Amniotic stem cell (primary cell): ENCODE measurements at regions not wholly inside any gene's neighbourhood (a gene's known extent, or its start where the extent isn't known, plus 50 kb on each side); places are given as distances from the start of the nearest gene placed in this dataset.
"Not testable (repeated sequence)": the region's sequence is repeated elsewhere in the genome, so short reads cannot be mapped to it uniquely, and the experiment has no call there.

Source experiments
- DNase-seq: peaks from one replicate; lab custom pipeline; 2025; lab: John Stamatoyannopoulos, UW

GRCh38 chr5:98309785-98310598 lies 463.5 kb upstream of the RGMB start:
- DNase-seq: peak; percentile 91

DNA sequence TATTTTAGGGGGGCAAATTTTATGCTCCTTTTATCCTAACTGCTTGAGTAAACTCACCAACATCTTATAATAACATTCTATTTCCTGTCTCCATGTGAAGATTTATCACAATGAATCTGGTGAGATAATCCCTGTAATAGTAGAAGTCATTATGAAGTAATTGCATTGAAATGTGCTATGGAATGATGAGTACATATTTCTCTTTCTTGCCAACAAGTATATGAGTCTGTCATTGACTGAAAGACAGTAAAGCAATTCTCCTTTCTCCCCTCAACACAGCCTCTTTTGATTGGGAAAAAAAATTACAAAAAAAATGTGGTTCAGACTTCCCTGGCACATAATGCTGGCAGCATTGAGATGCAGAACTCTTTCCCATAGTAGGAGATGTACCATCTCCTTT lies 459.2 kb upstream of the RGMB start:
- DNase-seq: peak; percentile 28

- DNase-seq: no peak
Observed at GRCh38 chr5:98318386-98318785, 455.1 kb upstream of the RGMB start.

DNA sequence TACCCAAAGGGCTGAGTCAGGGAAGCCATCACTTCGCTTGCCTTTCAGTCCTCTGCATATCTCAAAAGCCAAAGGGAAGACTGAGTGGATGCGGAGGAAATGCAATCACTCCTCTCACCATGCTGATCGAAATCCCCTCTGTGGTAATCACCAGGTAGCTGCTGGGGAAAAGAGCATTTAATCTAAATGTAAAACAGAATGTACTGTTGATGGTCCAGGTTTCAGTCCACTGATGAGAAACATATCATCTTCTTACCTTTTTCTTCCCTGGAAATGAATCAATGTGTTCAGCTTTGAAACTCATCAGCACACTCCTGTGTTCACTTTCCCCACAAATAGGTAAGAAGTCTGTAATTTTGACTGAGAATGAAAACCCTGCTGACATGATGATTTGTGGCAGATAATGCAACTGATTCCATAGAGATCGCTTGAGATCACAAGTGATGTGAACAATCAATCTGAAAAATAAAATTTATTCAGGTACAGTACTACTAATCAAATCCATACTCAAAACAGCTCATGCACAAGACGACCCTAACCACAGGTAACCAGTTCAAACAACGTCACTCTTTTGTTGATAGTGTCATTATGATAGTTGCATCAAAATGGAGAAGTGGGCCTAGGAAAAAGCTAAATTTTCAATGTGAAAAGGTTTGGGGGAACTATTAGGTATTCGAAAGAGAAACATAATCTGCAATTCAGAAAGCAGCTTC lies 454.0 kb upstream of the RGMB start:
- no peak for DNase-seq

GRCh38 chr5:98320343-98320742 lies 453.1 kb upstream of the RGMB start:
- DNase-seq: no peak

- no peak for DNase-seq
Observed at GRCh38 chr5:98321361-98321760, 452.1 kb upstream of the RGMB start.

- not testable (repeated sequence) for DNase-seq
Observed at GRCh38 chr5:98325187-98325586, 448.3 kb upstream of the RGMB start.

- no peak for DNase-seq
Observed at GRCh38 chr5:98328015-98328414, 445.4 kb upstream of the RGMB start.

GRCh38 chr5:98330871-98331270 lies 442.6 kb upstream of the RGMB start:
- no peak for DNase-seq

GRCh38 chr5:98333921-98334320 lies 439.5 kb upstream of the RGMB start:
- DNase-seq: no peak

GRCh38 chr5:98334946-98335345 lies 438.5 kb upstream of the RGMB start:
- no peak for DNase-seq

GRCh38 chr5:98339141-98339848 lies 434.2 kb upstream of the RGMB start:
- DNase-seq: no peak

GRCh38 chr5:98341038-98342032 lies 432.1 kb upstream of the RGMB start:
- DNase-seq: peak; percentile 74

DNA sequence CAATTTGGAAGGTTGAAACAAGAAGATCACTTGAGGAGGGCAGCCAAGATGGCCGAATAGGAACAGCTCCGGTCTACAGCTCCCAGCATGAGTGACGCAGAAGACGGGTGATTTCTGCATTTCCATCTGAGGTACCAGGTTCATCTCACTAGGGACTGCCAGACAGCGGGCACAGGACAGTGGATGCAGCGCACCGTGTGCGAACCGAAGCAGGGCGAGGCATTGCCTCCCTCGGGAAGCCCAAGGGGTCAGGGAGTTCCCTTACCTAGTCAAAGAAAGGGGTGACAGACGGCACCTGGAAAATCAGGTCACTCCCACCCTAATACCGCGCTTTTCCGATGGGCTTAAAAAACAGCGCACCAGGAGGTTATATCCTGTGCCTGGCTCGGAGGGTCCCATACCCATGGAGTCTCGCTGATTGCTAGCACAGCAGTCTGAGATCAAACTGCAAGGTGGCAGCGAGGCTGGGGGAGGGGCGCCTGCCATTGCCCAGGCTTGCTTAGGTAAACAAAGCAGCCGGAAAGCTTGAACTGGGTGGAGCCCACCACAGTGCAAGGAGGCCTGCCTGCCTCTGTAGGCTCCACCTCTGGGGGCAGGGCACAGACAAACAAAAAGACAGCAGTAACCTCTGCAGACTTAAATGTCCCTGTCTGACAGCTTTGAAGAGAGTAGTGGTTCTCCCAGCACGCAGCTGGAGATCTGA lies 430.4 kb upstream of the RGMB start:
- not testable (repeated sequence) for DNase-seq

DNA sequence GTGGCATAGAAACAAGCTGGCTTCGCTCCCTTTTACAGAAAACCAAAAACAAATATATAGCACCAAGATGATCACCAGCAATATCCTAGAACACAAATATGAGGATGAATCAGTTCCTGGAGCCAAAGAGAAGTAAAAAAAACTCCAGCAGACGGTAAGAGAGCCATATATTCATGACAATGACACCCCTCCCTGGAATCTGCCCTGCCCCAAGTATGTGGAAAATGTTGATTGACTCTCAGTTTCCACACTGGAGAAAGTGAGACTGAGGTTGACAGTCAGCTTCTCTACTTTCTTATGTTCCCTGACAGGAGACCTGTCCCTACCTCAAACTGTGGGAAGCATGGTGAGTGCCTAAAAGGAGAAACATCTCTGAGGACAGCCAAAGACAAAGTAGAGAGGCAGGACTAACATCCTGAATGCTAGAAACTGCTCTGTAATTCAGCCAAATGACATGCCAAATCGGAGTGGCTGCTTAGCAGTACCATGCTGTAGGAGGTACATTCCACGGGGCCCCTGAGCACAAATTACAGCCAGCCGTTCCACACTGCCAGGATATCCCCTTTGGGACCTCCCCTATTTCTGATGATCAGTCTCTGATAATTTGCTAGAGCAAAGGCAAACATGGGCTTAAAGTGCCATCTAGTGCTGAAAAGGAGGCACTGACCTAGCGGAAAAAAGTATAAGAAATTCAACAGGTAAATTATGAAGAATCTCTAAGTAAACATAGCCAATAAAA lies 424.0 kb upstream of the RGMB start:
- DNase-seq: peak; percentile 39

DNA sequence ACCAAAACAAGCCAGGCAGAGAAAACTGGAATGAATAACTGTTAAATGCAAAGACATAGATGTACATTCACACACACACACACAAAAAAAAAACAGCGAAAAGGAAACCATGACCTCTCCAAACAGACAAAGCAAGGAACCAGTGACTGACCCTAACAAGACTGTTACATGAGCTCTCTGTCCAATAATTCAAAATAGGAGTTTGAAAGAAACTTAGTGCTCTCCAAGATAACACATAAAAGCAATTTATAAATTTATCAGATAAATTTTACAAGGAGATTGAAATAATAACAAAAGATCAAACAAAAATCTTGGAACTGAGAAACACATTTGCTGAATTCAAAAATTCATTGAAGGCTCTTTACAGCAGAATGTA lies 423.5 kb upstream of the RGMB start:
- no peak for DNase-seq

DNA sequence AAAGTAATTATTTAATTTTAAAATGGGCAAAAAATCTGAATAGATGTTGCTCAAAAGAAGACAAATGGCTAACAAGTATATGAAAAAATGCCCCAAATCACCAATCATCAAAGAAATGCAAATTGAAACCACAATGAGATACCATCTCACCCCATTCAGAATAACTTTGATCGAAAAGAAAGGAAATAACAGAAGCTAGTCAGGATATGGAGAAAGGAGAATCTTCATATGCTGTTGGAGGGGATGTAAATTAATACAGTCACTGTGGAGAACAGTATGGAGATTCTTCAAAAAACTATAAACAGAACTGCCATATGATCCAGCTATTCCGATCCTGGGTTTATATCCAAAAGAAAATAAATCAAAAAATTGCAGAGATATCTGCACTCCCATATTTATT lies 418.5 kb upstream of the RGMB start:
- no peak for DNase-seq

DNA sequence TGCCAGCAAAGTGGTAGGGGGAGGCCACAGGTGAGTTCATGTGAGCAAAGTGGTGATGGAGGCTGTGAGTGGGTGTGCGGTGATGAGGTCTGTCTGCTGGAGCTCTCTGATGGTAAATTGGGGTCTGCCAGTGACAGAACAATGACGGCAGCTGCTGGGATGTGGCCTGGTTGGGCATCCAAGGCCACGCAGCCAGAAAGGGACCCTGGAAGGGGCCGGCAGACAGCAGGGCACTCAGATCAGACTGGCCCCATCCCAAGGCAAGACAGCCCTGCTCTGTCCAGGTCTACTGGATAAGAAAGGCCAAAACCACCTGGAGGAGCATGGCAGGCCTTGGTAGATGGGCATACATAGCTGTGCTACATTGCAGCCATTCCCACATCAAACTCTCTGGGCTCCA lies 412.9 kb upstream of the RGMB start:
- DNase-seq: no peak

GRCh38 chr5:98363157-98363556 lies 410.3 kb upstream of the RGMB start:
- no peak for DNase-seq

DNA sequence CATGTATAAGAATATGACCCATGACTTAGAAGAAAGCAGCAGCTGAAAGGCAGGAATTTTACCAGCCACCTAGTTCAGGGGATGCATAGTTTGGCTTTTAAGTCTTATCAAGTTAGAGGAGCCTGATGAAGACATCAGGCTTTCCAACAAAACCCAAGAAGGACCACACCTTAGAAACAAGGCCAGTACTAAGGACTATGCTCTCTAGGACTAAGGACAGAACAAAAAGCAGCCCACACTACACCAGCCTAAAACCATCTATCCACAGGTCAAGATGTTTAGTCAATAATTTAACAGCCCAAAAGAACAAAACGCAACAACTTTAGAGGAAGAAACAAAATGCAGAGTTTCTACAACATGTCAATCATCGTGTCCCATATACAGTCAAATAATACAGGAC lies 408.9 kb upstream of the RGMB start:
- DNase-seq: no peak
